ENCODE measurements at regions not wholly inside any gene's neighbourhood (a gene's known extent, or its start where the extent isn't known, plus 50 kb on each side); places are given as distances from the start of the nearest gene placed in this dataset.

GRCh38 chr4:136908122-136908521, 624.2 kb downstream of the PCDH18 start:
- Histone ChIP-seq H2BK5ac (ENCODE audit: low read depth, low read length, poor library complexity, severe bottlenecking) (no peak overlapping the region), H3K27me3 (ENCODE audit: control insufficient read depth in 1 of 2, insufficient read depth in 1 of 2, low read length in 2 of 2) (no peaks in the 10 kb centered on the region), H3K4me3 (ENCODE audit: insufficient read depth in 1 of 2, low read depth in 1 of 2, low read length in 2 of 2) (no peak overlapping the region), H3K36me3 (ENCODE audit: control insufficient read depth in 1 of 2, insufficient read depth in 2 of 2, low read depth in 1 of 2, low read length in 2 of 2) (no peaks in the 10 kb centered on the region), H3K18ac (ENCODE audit: low read depth in 1 of 2, low read length in 2 of 2) (no peak overlapping the region), H3K9ac (ENCODE audit: low read length) (no peak overlapping the region), H2AK5ac (ENCODE audit: low read length, severe bottlenecking) (no peak overlapping the region), H3K79me1 (replicated peaks; ENCODE audit: low read length, poor library complexity, severe bottlenecking) (no peaks in the 10 kb centered on the region), H4K8ac (ENCODE audit: low read length) (no peak overlapping the region), H3K4me2 (ENCODE audit: low read length, poor library complexity, severe bottlenecking) (no peak overlapping the region), H3K23ac (ENCODE audit: low read length in 2 of 2) (no peak overlapping the region), H3K27ac (ENCODE audit: low read length, poor library complexity, severe bottlenecking) (no peak overlapping the region), H2BK12ac (ENCODE audit: low read length in 2 of 2) (no peak overlapping the region), H3K4ac (ENCODE audit: low read depth in 1 of 2, low read length in 2 of 2) (no peak overlapping the region), H2BK120ac (ENCODE audit: low read depth, low read length) (no peak overlapping the region), H3K4me1 (ENCODE audit: control insufficient read depth, insufficient read depth, low read depth, low read length) (no peaks in the 10 kb centered on the region), H2AFZ (ENCODE audit: low read depth, low read length) (no peak overlapping the region), H2BK15ac (ENCODE audit: low read depth, poor library complexity, severe bottlenecking) (no peak overlapping the region), H4K91ac (ENCODE audit: low read length) (no peak overlapping the region), H3K14ac (ENCODE audit: low read length in 2 of 2) (no peak overlapping the region), H3K9me3 (ENCODE audit: control insufficient read depth, low read length) (no peaks in the 10 kb centered on the region)
- no peak for DNase-seq
- 80% methylated on average over 1 of the region's 2 CpGs for WGBS

- no peak overlapping the region for H3K27ac ChIP-seq (ENCODE audit: low read length, poor library complexity, severe bottlenecking)
- H2BK120ac ChIP-seq (ENCODE audit: low read depth, low read length) = no peak overlapping the region
- H4K91ac ChIP-seq (ENCODE audit: low read length) = no peak overlapping the region
- H3K4ac ChIP-seq (ENCODE audit: low read depth in 1 of 2, low read length in 2 of 2) = no peak overlapping the region
- H2BK15ac ChIP-seq (ENCODE audit: low read depth, poor library complexity, severe bottlenecking) = no peak overlapping the region
- no peak overlapping the region for H2AK5ac ChIP-seq (ENCODE audit: low read length, severe bottlenecking)
- H3K9ac ChIP-seq (ENCODE audit: low read length) = no peak overlapping the region
- no peaks in the 10 kb centered on the region for H3K9me3 ChIP-seq (ENCODE audit: control insufficient read depth, low read length)
- no peak overlapping the region for H4K8ac ChIP-seq (ENCODE audit: low read length)
- no peaks in the 10 kb centered on the region for H3K79me1 ChIP-seq (replicated peaks; ENCODE audit: low read length, poor library complexity, severe bottlenecking)
- 100% methylated on average over 2 of the region's 2 CpGs for WGBS
- H3K4me3 ChIP-seq (ENCODE audit: insufficient read depth in 1 of 2, low read depth in 1 of 2, low read length in 2 of 2) = no peak overlapping the region
- no peak overlapping the region for H2BK12ac ChIP-seq (ENCODE audit: low read length in 2 of 2)
- no peak overlapping the region for H3K4me2 ChIP-seq (ENCODE audit: low read length, poor library complexity, severe bottlenecking)
- no peak overlapping the region for H3K18ac ChIP-seq (ENCODE audit: low read depth in 1 of 2, low read length in 2 of 2)
- DNase-seq = peak; percentile 9
- no peak overlapping the region for H2BK5ac ChIP-seq (ENCODE audit: low read depth, low read length, poor library complexity, severe bottlenecking)
- H3K14ac ChIP-seq (ENCODE audit: low read length in 2 of 2) = no peak overlapping the region
- no peaks in the 10 kb centered on the region for H3K27me3 ChIP-seq (ENCODE audit: control insufficient read depth in 1 of 2, insufficient read depth in 1 of 2, low read length in 2 of 2)
- no peak overlapping the region for H2AFZ ChIP-seq (ENCODE audit: low read depth, low read length)
- H3K23ac ChIP-seq (ENCODE audit: low read length in 2 of 2) = no peak overlapping the region
- no peaks in the 10 kb centered on the region for H3K4me1 ChIP-seq (ENCODE audit: control insufficient read depth, insufficient read depth, low read depth, low read length)
- H3K36me3 ChIP-seq (ENCODE audit: control insufficient read depth in 1 of 2, insufficient read depth in 2 of 2, low read depth in 1 of 2, low read length in 2 of 2) = no peaks in the 10 kb centered on the region
Observed at GRCh38 chr4:136900696-136901095, 631.6 kb downstream of the PCDH18 start.

- H3K18ac ChIP-seq (ENCODE audit: low read depth in 1 of 2, low read length in 2 of 2) = no peak overlapping the region
- WGBS = 86% methylated on average over 1 of the region's 1 CpG
- DNase-seq = no peak
- no peak overlapping the region for H2BK120ac ChIP-seq (ENCODE audit: low read depth, low read length)
- no peak overlapping the region for H3K27ac ChIP-seq (ENCODE audit: low read length, poor library complexity, severe bottlenecking)
- H2BK12ac ChIP-seq (ENCODE audit: low read length in 2 of 2) = no peak overlapping the region
- H3K9ac ChIP-seq (ENCODE audit: low read length) = no peak overlapping the region
- H2AK5ac ChIP-seq (ENCODE audit: low read length, severe bottlenecking) = no peak overlapping the region
- no peaks in the 10 kb centered on the region for H3K36me3 ChIP-seq (ENCODE audit: control insufficient read depth in 1 of 2, insufficient read depth in 2 of 2, low read depth in 1 of 2, low read length in 2 of 2)
- no peak overlapping the region for H2BK15ac ChIP-seq (ENCODE audit: low read depth, poor library complexity, severe bottlenecking)
- H3K27me3 ChIP-seq (ENCODE audit: control insufficient read depth in 1 of 2, insufficient read depth in 1 of 2, low read length in 2 of 2) = no peaks in the 10 kb centered on the region
- no peak overlapping the region for H2AFZ ChIP-seq (ENCODE audit: low read depth, low read length)
- no peak overlapping the region for H3K23ac ChIP-seq (ENCODE audit: low read length in 2 of 2)
- H2BK5ac ChIP-seq (ENCODE audit: low read depth, low read length, poor library complexity, severe bottlenecking) = no peak overlapping the region
- no peaks in the 10 kb centered on the region for H3K79me1 ChIP-seq (replicated peaks; ENCODE audit: low read length, poor library complexity, severe bottlenecking)
- H3K4ac ChIP-seq (ENCODE audit: low read depth in 1 of 2, low read length in 2 of 2) = no peak overlapping the region
- no peaks in the 10 kb centered on the region for H3K9me3 ChIP-seq (ENCODE audit: control insufficient read depth, low read length)
- no peak overlapping the region for H4K8ac ChIP-seq (ENCODE audit: low read length)
- H3K4me3 ChIP-seq (ENCODE audit: insufficient read depth in 1 of 2, low read depth in 1 of 2, low read length in 2 of 2) = no peak overlapping the region
- H3K14ac ChIP-seq (ENCODE audit: low read length in 2 of 2) = no peak overlapping the region
- H3K4me1 ChIP-seq (ENCODE audit: control insufficient read depth, insufficient read depth, low read depth, low read length) = no peaks in the 10 kb centered on the region
- H4K91ac ChIP-seq (ENCODE audit: low read length) = no peak overlapping the region
- no peak overlapping the region for H3K4me2 ChIP-seq (ENCODE audit: low read length, poor library complexity, severe bottlenecking)
Observed at GRCh38 chr4:136898590-136899248, 633.6 kb downstream of the PCDH18 start.

GRCh38 chr4:136893573-136893972, 638.7 kb downstream of the PCDH18 start:
- Histone ChIP-seq H3K79me1 (replicated peaks; ENCODE audit: low read length, poor library complexity, severe bottlenecking) (no peaks in the 10 kb centered on the region), H3K9me3 (ENCODE audit: control insufficient read depth, low read length) (no peaks in the 10 kb centered on the region), H3K4me1 (ENCODE audit: control insufficient read depth, insufficient read depth, low read depth, low read length) (peaks cover 1% of the 10 kb centered on the region)

More at GRCh38 chr4:136893573-136893972, 638.7 kb downstream of the PCDH18 start:
- no peak overlapping the region for H3K27ac ChIP-seq (ENCODE audit: low read length, poor library complexity, severe bottlenecking)
- no peaks in the 10 kb centered on the region for H3K27me3 ChIP-seq (ENCODE audit: control insufficient read depth in 1 of 2, insufficient read depth in 1 of 2, low read length in 2 of 2)
- no peaks in the 10 kb centered on the region for H3K36me3 ChIP-seq (ENCODE audit: control insufficient read depth in 1 of 2, insufficient read depth in 2 of 2, low read depth in 1 of 2, low read length in 2 of 2)
- WGBS = 40% methylated on average over 1 of the region's 1 CpG
- no peak overlapping the region for H2AFZ ChIP-seq (ENCODE audit: low read depth, low read length)
- no peak overlapping the region for H3K4me3 ChIP-seq (ENCODE audit: insufficient read depth in 1 of 2, low read depth in 1 of 2, low read length in 2 of 2)
- no peak overlapping the region for H3K14ac ChIP-seq (ENCODE audit: low read length in 2 of 2)
- no peak overlapping the region for H3K4me2 ChIP-seq (ENCODE audit: low read length, poor library complexity, severe bottlenecking)
- no peak overlapping the region for H3K4ac ChIP-seq (ENCODE audit: low read depth in 1 of 2, low read length in 2 of 2)
- no peak overlapping the region for H2BK12ac ChIP-seq (ENCODE audit: low read length in 2 of 2)
- no peak overlapping the region for H2BK5ac ChIP-seq (ENCODE audit: low read depth, low read length, poor library complexity, severe bottlenecking)
- H3K18ac ChIP-seq (ENCODE audit: low read depth in 1 of 2, low read length in 2 of 2) = no peak overlapping the region
- no peak overlapping the region for H4K91ac ChIP-seq (ENCODE audit: low read length)
- no peak overlapping the region for H2BK15ac ChIP-seq (ENCODE audit: low read depth, poor library complexity, severe bottlenecking)
- H3K23ac ChIP-seq (ENCODE audit: low read length in 2 of 2) = no peak overlapping the region
- H4K8ac ChIP-seq (ENCODE audit: low read length) = no peak overlapping the region
- no peak overlapping the region for H3K9ac ChIP-seq (ENCODE audit: low read length)
- peak; percentile 11 for DNase-seq
- no peak overlapping the region for H2BK120ac ChIP-seq (ENCODE audit: low read depth, low read length)
- no peak overlapping the region for H2AK5ac ChIP-seq (ENCODE audit: low read length, severe bottlenecking)
